Coronary artery (tissue), 2 donors: ENCODE measurements at regions not wholly inside any gene's neighbourhood (a gene's known extent, or its start where the extent isn't known, plus 50 kb on each side); places are given as distances from the start of the nearest gene placed in this dataset.
"Not testable (repeated sequence)": the region's sequence is repeated elsewhere in the genome, so short reads cannot be mapped to it uniquely, and the experiment has no call there.

Source experiments
- DNase-seq: peaks from one replicate; pipeline ENCODE4 v3.0.0-alpha.2; 2017; ENCODE audit warnings: low spot score
- H3K27ac ChIP-seq, 2 donors: fragments of 200-600 bp; sonication (generic); one replicate each; pipeline ENCODE4 v1.5.1; 2016 to 2019
- H3K4me3 ChIP-seq: fragments of 200-600 bp; sonication (generic); 2 replicates; pipeline ENCODE4 v1.5.1; 2016; ENCODE audit warnings: mild to moderate bottlenecking, moderate library complexity
- CTCF ChIP-seq: fragments of 200-600 bp; sonication (generic); IDR thresholded peaks from one replicate; pipeline ENCODE4 v1.5.1; 2019; ENCODE audit warnings: antibody characterized with exemption

GRCh38 chr3:178203165-178203564, 333.1 kb upstream of the KCNMB2 start:
- H3K4me3 ChIP-seq = no peak overlapping the region
- DNase-seq = no peak
- TF ChIP-seq CTCF = no peak
- no peak overlapping the region for H3K27ac ChIP-seq

- no peak for TF ChIP-seq CTCF
- Histone ChIP-seq H3K27ac (no peak overlapping the region), H3K4me3 (no peak overlapping the region)
- no peak for DNase-seq
These were observed 332.6 kb upstream of the KCNMB2 start for GRCh38 chr3:178203650-178204049.

- Histone ChIP-seq H3K27ac (no peak overlapping the region), H3K4me3 (no peak overlapping the region)
- TF ChIP-seq CTCF = no peak
- DNase-seq = no peak
These were observed 330.5 kb upstream of the KCNMB2 start for GRCh38 chr3:178205740-178206139.

GRCh38 chr3:178206521-178206920, 329.7 kb upstream of the KCNMB2 start:
- TF ChIP-seq CTCF = no peak
- Histone ChIP-seq H3K4me3 (no peak overlapping the region), H3K27ac (no peak overlapping the region)
- DNase-seq = no peak

- not testable (repeated sequence) for DNase-seq, H3K27ac ChIP-seq, H3K4me3 ChIP-seq
These were observed 329.1 kb upstream of the KCNMB2 start for GRCh38 chr3:178207161-178207560.

- not testable (repeated sequence) for H3K4me3 ChIP-seq, H3K27ac ChIP-seq, DNase-seq
These were observed 328.6 kb upstream of the KCNMB2 start for GRCh38 chr3:178207627-178208026.

- DNase-seq, H3K4me3 ChIP-seq, H3K27ac ChIP-seq: not testable (repeated sequence)
These were observed 327.1 kb upstream of the KCNMB2 start for GRCh38 chr3:178209116-178209515.

GRCh38 chr3:178209618-178210017, 326.6 kb upstream of the KCNMB2 start:
- not testable (repeated sequence) for DNase-seq, H3K27ac ChIP-seq, H3K4me3 ChIP-seq

GRCh38 chr3:178211086-178211485, 325.1 kb upstream of the KCNMB2 start:
- not testable (repeated sequence) for DNase-seq, H3K4me3 ChIP-seq, H3K27ac ChIP-seq

GRCh38 chr3:178217479-178217878, 318.8 kb upstream of the KCNMB2 start:
- H3K4me3 ChIP-seq = no peak overlapping the region
- no peak for TF ChIP-seq CTCF
- DNase-seq = no peak

More at GRCh38 chr3:178217479-178217878, 318.8 kb upstream of the KCNMB2 start:
- no peak overlapping the region for H3K27ac ChIP-seq
